Body of pancreas (tissue), 4 donors: ENCODE measurements at regions not wholly inside any gene's neighbourhood (a gene's known extent, or its start where the extent isn't known, plus 50 kb on each side); places are given as distances from the start of the nearest gene placed in this dataset.
"Not testable (repeated sequence)": the region's sequence is repeated elsewhere in the genome, so short reads cannot be mapped to it uniquely, and the experiment has no call there.

Experiments
- CTCF ChIP-seq, 7 experiments: fragments of 450-650 bp in 4 of 7; fragments of 200-600 bp in 3 of 7; sonication (generic) in 3 of 7; IDR thresholded peaks; one replicate each; pipeline ENCODE4 v1.5.1; 2016 to 2019; ENCODE audit warnings: antibody characterized with exemption in 7 of 7
- POLR2A ChIP-seq, 3 donors: fragments of 450-650 bp; IDR thresholded peaks; one replicate each; pipeline ENCODE4 v1.6.1; 2016; ENCODE audit warnings: antibody characterized with exemption in 3 of 3, mild to moderate bottlenecking in 2 of 3

- TF ChIP-seq CTCF, POLR2A (IDR thresholded peaks at IDR 0.05): not testable (repeated sequence)
Observed at GRCh38 chr22:11053403-11054344, 4474.3 kb upstream of the OR11H1 start.
